GM21390 (cell line): ENCODE measurements at regions not wholly inside any gene's neighbourhood (a gene's known extent, or its start where the extent isn't known, plus 50 kb on each side); places are given as distances from the start of the nearest gene placed in this dataset.
"Not testable (repeated sequence)": the region's sequence is repeated elsewhere in the genome, so short reads cannot be mapped to it uniquely, and the experiment has no call there.

Experiments used
- ATAC-seq: cut with Tn5 transposase; IDR thresholded peaks from one replicate; pipeline ENCODE4 v1.9.1; 2021; ENCODE audit not compliant: unreplicated experiment

DNA sequence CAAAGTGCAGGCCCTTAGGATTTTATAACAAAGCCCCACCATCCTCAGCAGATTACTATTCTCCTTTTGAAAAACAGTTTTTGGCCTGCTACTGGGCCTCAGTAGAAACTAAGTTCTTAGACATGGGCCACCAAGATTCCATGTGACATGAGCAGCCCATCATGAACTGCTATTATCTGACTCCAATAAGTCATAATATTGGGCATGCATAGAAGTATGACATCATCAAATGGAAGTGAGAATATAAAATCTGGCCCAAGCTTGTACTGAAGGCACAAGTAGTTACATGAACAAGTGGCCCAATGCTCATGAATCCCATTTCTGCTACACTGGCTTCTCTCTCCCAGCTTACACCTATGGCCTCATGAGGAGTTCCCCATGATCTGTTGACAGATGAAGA, 404.8 kb downstream of the EPHA5 start:
- no peak for ATAC-seq

DNA sequence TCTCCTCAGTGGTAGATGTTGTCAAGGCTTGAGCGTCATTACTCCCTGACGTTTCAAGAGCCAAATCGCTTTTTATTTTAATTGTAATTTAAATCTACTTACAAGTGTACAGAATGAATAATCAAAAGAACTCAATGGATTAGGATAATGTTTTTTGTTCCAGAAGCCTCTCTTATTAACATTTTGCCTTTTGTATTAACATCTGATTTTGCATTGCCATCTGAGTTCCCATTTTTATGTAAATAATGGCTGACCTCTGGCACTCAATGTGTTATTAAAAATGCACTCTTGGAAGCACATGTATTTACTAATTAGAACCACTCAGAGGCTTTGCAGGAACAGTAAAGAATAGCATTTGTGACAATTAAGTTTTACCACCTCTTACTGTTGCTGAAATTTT, 411.0 kb downstream of the EPHA5 start:
- ATAC-seq: no peak

DNA sequence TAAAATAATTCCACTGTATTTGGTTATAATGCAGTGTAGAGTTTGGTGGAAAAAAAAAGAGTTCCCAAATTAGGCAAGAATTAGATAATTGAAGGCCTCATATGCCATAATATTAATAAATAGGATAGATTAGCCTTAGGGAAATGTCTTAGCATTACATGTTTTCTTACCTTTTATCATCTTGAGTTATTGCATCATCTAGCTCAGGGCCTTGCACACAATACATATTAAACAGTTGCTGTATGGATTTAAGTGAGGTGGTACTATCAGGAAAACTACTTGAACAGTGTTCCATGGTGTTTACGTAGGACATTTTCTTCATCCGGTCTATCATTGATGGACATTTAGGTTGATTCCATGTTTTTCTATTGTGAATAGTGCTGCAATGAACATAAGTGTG, 419.4 kb downstream of the EPHA5 start:
- no peak for ATAC-seq

DNA sequence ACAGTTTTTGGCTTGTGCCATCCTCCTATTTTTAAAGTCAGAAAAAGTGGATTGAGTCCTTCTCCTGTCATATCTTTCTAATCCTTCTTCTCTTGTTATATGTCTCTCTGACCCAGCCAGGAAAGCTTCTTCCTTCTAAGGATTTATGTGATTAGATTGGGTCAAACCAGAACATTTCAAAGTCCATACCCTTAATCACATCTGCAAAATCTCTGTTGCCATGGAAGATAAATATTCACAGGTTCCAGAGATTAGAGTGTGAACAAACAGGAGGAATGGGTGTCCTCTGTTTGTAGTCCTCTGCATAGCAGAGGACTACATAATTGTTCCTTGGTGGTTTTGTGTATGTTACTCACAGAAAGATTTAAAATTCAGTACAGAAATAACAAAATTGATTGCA, 421.2 kb downstream of the EPHA5 start:
- ATAC-seq: no peak

DNA sequence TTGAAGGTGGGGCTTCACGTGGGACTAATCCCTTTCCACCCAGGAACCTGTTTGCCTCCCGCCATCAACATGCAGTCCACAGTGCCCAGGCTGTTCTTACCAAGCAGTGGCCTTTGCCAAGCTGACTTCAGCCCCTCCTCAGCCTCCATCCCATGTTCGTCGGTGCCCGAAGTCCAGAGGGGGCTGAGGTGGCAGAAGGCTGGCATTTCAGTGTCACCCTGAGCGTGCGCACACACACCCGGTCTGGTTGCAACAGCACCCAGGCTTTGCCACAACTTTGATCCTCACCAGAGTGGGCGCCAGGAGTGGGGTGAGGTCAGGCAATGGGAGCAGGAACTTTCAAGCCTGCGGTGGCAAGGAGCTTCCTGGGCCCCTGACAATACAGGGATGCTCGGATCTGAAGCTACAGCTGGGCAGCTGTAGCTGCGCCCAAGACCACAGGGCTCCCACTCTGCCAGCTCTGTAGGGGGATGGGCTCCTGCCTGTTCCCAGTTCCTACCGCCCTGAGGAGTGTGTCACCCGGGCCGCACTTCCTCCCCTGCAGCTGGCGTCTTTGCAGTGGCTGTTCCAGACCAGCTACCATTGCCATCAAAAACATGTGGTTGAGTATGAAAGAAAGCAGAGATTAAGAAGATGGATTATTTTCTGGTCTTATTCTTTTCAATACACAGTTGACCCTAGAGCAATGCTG, 428.0 kb downstream of the EPHA5 start:
- ATAC-seq: no peak

DNA sequence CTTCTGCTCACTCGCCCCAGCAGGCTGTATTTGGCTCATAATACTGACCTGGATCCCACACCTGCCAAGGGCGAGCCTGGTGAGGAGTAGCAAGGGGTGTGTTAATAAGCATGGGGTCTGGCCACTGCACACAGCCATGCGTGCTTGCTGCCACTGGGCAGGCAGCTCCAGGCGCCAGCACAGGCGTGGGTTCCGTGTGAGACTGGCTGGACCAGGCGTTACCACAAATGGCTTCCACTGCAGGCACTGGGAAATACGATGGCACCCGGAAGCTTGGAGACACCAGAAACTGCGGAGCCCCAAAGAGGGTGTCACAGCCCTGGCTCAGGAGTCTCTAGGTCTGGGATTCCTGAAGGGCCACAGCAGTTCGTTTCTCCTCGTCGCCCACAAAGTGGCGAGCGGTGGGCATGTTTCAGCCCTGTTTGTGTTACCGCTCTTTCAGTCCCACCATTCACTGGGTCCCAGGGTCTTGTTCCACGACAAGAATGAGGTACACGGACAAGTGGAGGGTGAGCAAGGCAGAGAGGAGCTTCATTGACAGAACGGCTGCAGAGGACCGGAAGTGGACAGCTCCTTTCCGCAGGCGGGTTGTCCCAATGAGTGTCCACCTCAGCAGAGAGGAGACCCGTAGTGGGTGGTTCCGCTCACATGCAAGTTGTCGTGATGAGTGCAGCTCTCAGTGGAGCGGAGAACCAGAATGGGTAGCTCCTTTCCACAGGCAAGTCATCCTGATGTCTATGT, 428.9 kb downstream of the EPHA5 start:
- no peak for ATAC-seq

DNA sequence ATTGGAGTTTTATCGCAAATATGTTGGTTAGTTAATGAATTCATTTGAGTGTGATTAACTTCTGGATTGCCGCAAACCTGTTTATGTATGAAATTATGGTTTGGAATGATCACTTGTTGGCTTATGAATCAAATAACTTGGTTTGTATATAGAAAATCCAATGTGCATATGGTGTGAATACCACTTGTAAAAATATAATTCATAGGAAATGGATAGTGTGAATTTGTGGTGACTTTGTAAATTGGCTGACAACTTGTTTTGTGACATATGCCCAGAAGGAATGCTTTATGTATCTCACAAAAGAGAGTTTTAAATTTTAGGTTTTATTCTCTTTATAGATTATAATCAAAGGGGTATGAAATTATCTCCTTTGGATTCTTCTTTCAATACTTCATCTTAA, 436.2 kb downstream of the EPHA5 start:
- ATAC-seq: no peak

DNA sequence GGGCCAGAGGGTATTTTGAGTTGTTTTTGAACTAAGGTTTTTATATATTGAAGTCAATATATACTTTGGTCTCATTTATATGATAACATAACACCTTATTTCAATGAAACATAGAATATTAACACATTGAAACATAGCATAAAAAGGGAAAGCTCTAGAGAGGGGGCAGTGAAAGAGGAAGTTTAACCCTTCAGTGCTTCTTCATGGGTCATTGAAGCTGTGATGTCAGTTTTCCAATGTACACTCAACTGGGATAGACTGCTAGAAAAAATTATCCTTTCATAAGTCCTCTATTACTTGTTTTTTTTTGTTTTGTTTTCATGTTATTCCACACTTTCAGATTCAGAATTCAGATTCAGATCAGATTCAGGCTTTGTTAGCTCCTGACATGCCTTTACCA, 442.7 kb downstream of the EPHA5 start:
- no peak for ATAC-seq

DNA sequence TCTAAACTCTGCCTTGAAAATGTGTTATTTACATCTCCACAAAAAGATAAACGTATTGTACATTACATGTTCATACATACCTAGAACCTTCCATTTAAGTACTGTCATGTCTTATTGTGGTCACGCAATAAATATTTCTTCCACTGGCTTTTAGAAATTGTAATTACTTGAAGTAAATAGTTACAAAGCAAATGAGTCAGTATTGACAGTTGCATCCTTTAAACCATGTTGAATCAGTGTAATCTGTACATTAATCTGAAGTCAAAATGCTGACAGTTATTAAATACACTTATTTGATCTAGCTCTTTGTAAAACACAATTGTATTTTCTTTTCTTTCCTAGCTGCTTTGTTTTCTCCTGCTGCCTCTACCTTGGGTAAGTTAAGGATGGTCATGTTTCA, 446.7 kb downstream of the EPHA5 start:
- no peak for ATAC-seq

DNA sequence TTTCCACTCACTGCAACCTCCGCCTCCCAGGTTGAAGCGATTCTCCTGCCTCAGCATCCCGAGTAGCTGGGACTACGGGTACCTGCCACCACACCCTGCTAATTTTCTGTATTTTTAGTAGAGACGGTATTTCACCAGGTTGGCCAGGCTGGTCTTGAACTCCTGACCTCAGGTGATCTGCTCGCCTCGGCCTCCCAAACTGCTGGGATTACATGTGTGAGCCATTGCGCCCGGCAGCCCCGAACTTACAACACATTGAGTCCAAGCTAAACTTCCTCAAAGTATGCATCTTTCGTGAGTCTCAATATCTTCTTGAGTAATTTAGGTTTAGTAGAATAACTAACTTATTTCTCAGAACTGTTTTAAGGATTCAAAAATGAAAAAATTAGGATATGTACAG, 447.2 kb downstream of the EPHA5 start:
- ATAC-seq: not testable (repeated sequence)

DNA sequence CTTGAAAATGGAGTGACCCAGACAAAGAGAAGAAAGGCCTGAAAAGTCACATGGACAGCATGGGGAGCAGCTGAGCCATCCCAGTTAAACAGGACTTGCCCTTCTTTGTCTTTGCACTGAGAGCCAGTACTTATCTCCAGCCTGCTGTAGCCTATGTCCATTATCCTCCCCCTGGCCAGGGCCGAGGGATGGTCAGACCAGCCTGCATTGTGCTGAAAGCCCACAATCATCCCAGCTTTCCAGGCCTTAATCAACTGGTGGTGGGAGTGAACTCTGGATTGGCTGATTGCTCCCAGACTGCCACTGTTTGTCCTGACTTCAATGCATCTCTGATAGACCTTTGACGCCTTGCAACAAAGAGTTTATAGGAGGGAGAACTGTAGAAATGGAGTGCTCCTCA, 453.1 kb downstream of the EPHA5 start:
- no peak for ATAC-seq

DNA sequence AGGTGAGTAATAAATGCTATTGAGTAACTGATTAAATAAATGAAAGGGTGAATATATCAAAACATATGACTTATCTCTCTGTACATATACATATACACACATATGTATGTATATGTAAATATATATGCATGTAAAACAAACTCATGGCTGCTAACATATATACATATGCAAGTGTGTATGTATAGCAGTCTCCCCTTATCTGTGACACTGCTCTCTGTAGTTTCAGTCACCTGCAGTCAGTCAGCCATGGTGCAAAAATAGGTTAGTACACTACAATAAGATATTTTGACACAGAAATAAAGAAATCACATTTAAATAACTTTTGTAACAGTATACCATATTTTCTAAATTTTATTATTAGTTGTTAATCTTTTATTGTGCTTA, 467.4 kb downstream of the EPHA5 start:
- no peak for ATAC-seq

DNA sequence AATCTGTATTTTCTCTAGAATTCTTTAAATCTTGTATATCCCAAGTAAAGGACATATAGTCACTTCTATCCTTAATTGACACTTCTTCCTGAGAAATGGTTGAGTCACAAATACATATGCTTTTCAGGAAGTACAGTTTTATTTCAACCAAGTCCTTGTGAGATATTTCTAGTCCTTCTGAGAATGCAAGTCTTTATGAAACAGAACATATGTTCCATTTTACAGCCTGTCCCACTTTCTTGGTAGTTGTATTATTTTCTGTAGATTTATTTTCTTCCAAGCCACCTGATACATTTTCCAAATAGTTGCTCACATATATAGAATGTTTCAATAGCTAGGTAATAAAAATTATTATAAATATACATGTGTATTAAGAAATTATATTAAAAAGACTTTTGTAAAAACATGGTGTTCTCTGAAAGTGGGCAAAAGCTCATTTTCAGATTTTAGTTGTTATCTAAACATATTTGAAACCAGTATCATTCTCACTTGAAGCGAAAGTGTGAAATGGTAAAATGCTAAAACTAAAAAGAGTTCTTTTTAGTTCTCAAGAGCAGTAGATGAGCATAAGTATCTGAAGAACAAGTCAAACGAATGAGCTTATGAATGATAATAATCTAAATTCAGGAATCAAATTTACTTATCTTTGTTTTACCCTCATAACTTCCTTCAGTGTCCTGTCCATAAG, 468.0 kb downstream of the EPHA5 start:
- no peak for ATAC-seq

DNA sequence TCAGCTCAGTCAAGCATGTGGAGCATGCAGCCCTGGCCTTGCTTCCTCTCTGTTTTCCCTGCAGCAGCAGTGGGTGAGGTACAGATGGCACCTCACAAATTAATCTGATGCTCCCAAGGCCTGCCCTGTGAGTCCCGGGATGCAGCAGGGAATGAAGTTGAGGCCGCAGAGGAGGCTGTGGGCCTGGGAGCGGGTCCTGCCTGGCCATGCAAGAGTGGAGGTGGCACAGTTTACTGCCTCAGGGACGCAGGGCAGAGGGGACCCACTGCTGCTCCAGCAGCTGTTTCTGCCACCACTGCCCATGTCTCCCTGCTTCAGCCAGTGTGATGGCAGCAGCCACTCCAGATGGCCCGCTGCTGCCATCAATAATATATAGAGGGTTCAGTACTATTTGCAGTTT, 474.6 kb downstream of the EPHA5 start:
- ATAC-seq: no peak

DNA sequence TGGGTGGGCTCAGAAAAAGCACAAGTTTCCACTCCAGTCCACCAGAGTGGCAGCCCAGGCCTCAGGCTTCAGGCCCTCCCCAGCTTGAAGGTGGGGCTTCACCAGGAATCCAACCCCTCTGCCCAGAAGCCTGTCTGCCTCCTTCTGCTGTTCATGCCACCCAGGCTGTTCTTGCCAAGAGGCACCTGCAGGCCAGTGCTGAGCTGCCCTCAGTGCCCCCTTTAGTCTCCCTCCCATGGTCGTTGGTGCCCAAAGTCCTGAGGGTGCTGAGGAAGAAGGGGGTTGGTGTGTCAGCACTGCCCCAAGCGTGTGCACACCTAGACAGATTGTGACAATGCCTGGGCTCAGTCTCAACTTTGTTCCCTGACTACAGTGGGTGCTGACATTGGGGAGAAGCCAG, 475.3 kb downstream of the EPHA5 start:
- no peak for ATAC-seq

DNA sequence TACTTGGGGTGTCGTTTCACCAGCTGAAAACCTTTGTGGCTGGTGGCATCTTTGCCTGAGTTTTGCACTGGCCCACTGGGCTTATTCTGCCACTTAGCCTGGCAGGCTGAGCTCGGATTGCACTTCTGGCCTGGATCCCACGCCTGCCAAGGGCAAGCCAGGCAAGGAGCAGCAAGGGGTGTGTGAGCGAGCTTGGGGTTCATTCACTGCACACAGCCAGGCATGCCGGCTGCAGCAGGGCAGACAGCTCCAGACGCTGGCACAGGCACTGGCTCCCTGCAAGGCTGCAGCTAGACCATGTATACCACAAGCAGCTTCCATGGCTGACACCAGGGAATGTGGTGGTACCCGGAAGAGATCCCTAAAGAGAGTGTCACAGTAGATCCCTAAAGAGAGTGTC, 476.3 kb downstream of the EPHA5 start:
- no peak for ATAC-seq

DNA sequence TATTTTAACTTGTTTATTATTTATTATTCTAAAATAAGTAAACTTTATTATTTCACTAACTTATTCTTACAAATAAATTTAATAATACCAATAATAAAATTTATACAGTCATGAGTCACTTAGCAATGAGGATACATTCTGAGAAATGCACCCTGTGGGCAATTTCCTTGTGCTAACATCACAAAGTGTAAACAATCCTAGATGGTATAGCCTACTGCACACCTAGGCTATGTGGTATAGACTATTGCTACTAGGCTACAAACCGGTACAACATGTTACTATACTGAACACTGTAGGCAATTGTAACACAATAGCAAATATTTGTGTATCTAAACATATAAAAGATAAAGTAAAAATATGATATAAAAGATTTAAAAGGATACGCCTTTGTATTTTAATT, 479.5 kb downstream of the EPHA5 start:
- no peak for ATAC-seq

DNA sequence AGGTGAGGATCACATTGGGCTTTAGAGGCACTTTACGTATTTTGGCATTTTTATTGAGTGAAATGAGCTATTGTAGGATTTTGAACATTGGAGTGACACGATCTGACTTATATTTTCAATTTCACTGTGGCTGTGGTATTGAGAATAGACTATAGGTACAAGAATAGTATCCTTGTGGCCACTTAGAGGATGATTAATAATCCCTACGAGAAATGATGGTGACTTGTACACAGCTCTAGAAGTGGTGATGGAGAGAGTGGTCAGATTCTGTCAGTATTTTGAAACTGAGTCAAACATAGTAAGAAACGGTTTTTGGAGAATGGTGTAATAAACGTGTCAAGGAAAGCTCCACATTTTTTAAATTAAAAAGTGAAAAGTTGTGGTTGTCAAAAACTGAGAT, 494.7 kb downstream of the EPHA5 start:
- no peak for ATAC-seq

DNA sequence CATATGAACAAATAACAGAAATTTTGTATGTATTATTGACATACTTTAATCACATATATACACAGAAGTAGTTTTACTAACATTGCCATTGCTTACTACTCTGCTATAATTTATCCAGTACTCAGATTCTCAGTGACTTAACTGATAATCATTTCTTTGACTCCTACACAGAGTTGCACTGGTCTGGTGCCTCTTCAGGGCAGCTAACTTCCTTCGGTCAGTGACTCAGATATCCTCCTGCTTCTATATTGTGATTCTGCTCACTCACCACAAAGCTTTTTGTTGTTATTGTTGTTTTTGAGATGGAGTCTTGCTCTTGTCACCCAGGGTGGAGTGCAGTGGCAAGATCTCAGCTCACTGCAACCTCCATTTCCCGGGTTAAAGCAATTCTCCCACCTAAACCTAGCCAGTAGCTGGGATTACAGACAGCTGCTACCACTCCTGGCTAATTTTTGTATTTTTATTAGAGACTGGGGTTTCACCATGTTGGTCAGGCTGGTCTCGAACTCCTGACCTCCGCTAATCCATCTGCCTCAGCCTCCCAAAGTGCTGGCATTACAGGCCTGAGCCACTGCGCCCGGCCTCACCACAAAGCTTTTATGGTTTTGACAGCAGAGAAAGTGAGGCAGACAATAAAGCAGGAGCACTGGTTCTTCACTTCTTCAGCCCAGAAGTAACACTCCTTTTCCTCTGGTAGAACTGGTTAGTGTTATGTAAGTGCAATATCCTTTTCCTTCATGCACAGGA, 499.3 kb downstream of the EPHA5 start:
- no peak for ATAC-seq

DNA sequence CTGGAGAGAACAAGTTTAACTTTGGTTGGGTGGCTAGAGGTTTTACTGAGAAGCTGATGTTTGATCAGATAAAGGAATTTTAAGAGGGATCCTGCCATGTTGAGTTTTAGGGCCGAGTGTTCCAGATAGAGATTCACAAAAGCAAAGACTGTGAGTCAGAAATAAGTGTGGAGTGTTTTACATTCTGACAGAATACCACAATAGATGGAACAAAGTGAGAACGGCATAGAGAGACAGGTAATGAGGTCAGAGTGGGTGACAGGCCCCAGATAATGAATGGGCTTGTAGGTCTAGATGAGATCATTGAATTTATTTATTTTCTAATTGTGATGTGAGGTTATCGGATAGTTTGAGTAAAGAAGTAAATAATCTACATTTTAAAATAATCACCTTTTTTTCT, 502.6 kb downstream of the EPHA5 start:
- ATAC-seq: no peak

DNA sequence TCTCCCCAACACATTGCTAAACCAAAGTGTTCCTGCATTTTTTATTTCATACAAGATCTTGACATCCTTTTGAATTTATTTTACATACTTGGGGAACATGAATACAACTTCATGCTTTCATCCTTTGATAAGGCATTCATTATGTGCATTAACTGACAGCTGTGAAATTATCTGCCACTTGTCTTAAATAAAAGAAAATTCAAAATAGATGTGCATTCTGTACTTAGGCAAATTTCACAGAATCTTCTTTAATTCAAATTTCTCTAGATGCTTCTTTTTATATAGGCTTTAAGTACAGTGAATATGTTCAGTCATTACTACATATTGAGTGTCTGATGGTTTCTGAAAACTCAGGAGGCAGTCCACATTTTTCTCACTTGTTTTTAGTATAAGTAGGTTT, 518.1 kb downstream of the EPHA5 start:
- no peak for ATAC-seq

DNA sequence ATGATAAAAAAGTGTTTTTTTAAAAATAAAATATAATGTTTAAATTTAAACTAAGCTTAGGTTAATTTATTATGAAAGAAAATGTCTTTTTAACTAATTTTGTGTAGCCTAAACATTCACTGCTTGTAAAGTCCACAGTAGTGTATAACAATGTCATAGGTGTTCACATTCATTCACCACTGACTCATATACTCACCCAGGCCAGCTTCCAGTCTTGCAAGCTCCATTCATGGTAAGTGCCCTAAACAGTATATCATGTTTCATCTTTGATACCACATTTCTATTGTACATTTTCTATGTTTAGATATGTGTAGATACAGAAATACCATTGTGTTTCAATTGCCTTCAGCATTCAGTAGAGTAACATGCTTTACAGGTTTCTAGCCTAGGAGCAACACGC, 530.3 kb downstream of the EPHA5 start:
- ATAC-seq: no peak
